ENCODE measurements at regions not wholly inside any gene's neighbourhood (a gene's known extent, or its start where the extent isn't known, plus 50 kb on each side); places are given as distances from the start of the nearest gene placed in this dataset.

- TF ChIP-seq CTCF (IDR thresholded peaks at IDR 0.05; ENCODE audit: low read depth, low read length, missing control alignments) = no peak
- no peak for DNase-seq (ENCODE audit: low read depth)
- H3K4me3 ChIP-seq (ENCODE audit: low read depth, low read length) = no peak overlapping the region
Measured at GRCh38 chr10:35885076-35885475, 243.0 kb upstream of the FZD8 start.

DNA sequence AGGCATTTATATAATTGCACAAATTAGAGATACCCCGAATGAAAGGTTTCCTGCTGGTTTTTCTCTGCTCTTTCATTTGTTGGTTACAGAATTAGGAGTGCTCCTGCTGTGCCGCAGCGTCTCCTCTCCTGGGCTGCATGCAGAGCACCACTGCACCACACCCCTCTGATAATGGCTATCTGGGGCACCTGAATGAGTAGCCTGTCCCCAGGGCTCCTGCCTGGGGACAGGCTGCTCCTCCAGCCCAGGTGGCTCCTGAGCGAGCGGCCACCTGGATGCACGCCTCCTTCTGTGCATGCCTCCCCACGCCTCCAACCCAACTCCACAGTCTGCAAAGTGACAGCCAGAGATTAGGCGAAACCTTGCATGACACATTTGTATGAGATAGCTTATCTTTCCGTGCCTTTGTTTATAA lies 242.6 kb upstream of the FZD8 start:
- DNase-seq (ENCODE audit: low read depth) = no peak
- no peak for TF ChIP-seq CTCF (IDR thresholded peaks at IDR 0.05; ENCODE audit: low read depth, low read length, missing control alignments)

DNA sequence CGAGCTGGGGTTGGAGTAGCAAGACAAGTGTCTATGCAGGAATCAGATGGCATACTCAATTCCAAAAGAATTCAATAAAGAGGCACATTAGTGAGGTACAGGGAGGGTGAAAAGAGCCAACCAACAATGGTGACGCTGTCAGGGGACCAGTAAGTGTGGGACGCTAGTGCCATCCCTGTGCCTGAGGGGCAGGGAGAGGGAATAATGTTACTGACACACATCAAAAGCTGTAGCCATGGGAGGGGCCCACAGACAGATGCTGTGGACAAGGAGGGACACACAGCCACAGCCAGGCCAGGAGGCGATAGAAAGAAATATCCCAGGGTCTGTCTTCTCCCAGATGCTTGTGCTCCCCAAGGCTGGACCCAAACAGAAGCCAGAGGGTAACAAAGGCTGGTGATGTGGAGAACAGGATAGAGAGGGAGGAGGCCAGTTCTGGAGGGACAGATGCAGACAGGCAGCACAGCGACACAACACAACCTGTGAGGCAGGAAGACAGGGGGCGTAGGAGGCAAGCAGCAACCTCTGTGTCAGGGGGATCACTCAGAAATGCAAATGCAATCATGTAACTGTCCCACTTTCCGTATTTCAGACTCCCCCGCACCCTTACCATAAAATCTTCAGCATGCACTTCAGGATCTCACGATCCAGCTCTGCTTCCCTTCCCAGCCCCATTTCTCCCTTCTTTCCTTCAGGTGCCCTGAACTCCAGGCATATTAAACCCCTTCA lies 240.5 kb upstream of the FZD8 start:
- no peak for DNase-seq (ENCODE audit: low read depth)
- H3K4me3 ChIP-seq (ENCODE audit: low read depth, low read length) = no peak overlapping the region
- TF ChIP-seq CTCF (IDR thresholded peaks at IDR 0.05; ENCODE audit: low read depth, low read length, missing control alignments) = no peak

More for the DNA sequence above, 242.6 kb upstream of the FZD8 start:
- H3K4me3 ChIP-seq (ENCODE audit: low read depth, low read length) = no peak overlapping the region

GRCh38 chr10:35881320-35881719 lies 239.2 kb upstream of the FZD8 start:
- DNase-seq (ENCODE audit: low read depth) = no peak
- no peak overlapping the region for H3K4me3 ChIP-seq (ENCODE audit: low read depth, low read length)
- TF ChIP-seq CTCF (IDR thresholded peaks at IDR 0.05; ENCODE audit: low read depth, low read length, missing control alignments) = no peak

DNA sequence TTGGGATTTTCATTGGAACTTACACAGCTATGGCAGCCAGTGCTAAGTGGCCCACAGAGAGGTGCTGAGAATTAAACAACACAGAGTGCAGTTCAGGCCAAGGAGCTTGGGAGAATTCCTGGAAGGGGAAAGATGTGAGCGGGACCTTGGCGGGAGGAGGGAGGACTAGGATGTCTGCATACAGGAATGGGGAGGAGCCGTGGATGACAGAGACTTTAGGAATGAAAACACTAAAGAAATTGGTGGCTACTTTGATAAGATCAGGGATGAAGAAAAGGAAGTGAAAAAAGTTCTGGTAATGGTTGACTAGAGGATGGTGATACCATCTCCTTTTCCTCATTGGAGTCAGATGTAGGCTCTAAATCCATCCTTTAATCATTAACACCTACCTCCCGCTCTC lies 234.2 kb upstream of the FZD8 start:
- no peak for DNase-seq (ENCODE audit: low read depth)
- no peak overlapping the region for H3K4me3 ChIP-seq (ENCODE audit: low read depth, low read length)
- TF ChIP-seq CTCF (IDR thresholded peaks at IDR 0.05; ENCODE audit: low read depth, low read length, missing control alignments) = no peak

DNA sequence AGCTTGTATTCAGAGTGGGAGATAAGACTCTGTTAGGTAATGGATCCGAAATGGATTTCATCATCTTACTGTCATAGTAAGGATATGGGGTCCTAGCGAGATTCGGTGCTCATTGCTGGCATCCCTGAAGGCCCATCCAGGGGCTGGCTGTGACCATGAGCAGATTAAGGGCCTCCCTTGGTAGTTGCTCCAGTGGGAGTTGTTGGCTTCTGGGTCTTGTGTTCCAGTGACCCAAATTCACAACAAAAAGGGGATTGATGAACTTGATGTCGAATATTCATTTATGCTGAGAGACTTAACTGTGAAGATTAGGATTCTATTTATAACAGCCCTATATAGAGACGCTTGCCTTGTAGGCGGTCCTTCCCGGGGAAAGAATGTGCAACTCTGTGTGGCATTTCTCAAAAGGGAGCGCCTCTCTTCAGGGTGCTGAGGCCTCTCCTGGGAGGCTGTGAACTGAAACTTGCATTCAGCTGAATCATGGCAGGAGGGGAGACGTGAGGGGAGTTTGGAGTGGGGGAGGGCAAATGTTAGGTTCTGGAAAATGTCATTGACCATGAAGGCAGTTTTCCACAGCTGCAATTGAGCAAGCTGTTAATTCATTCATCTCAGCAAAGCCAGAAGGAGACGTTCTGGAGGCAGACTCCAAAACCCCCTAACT lies 233.1 kb upstream of the FZD8 start:
- no peak overlapping the region for H3K4me3 ChIP-seq (ENCODE audit: low read depth, low read length)
- DNase-seq (ENCODE audit: low read depth) = no peak

More for the DNA sequence above, 233.1 kb upstream of the FZD8 start:
- TF ChIP-seq CTCF (IDR thresholded peaks at IDR 0.05; ENCODE audit: low read depth, low read length, missing control alignments) = no peak
